GM18951 (cell line): ENCODE measurements at regions not wholly inside any gene's neighbourhood (a gene's known extent, or its start where the extent isn't known, plus 50 kb on each side); places are given as distances from the start of the nearest gene placed in this dataset.
"Not testable (repeated sequence)": the region's sequence is repeated elsewhere in the genome, so short reads cannot be mapped to it uniquely, and the experiment has no call there.

Experiments
- POLR2A ChIP-seq: IDR thresholded peaks from 4 replicates; pipeline ENCODE4 v1.6.1; 2011; ENCODE audit warnings: mild to moderate bottlenecking; ENCODE audit not compliant: insufficient read length, insufficient read depth; ENCODE audit errors: extremely low read depth
- in situ Hi-C: fragments of 300-500 bp; cut with MboI; formaldehyde crosslinking; loops from one replicate; pipeline ENCODE4 v1.12.0; 2022; ENCODE audit warnings: low sequenced_read_pairs, mixed read lengths, inconsistent platforms; ENCODE audit not compliant: unreplicated experiment

GRCh38 chr6:14550822-14551221 is 433.2 kb downstream of the CD83 start:
- TF ChIP-seq POLR2A = no peak
- in situ Hi-C loops = no loop called here

GRCh38 chr6:14551601-14552000 is 434.0 kb downstream of the CD83 start:
- in situ Hi-C loops = not testable (repeated sequence)

GRCh38 chr6:14552891-14553290 is 435.3 kb downstream of the CD83 start:
- in situ Hi-C loops = no loop called here
- no peak for TF ChIP-seq POLR2A

DNA sequence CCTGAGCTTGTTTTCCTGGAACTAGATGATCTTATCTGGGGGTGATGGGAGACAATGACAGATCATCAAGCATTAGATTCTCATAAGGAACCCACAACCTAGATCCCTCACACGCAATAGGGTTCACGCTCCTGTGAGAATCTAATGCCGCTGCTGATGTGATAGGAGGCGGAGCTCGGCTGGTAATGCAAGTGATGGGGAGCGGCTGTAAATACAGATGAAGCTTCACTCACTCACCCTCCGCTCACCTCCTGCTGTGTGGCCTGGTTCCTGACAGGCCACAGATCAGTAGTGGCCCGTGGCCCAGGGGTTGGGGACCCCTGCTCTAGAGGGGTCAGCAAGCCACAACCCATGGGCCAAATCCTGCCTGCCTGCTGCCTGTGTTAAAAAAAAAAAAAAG is 435.9 kb downstream of the CD83 start:
- in situ Hi-C loops = no loop called here
- TF ChIP-seq POLR2A = no peak

- in situ Hi-C loops = no loop called here
Observed at GRCh38 chr6:14555804-14556203, 438.2 kb downstream of the CD83 start.

GRCh38 chr6:14559746-14560536 is 442.4 kb downstream of the CD83 start:
- in situ Hi-C loops = no loop called here

More at GRCh38 chr6:14555804-14556203, 438.2 kb downstream of the CD83 start:
- no peak for TF ChIP-seq POLR2A

GRCh38 chr6:14561563-14561962 is 444.0 kb downstream of the CD83 start:
- in situ Hi-C loops = not testable (repeated sequence)

More at GRCh38 chr6:14559746-14560536, 442.4 kb downstream of the CD83 start:
- no peak for TF ChIP-seq POLR2A

- in situ Hi-C loops = no loop called here
- TF ChIP-seq POLR2A = no peak
Observed at GRCh38 chr6:14567842-14568241, 450.3 kb downstream of the CD83 start.

DNA sequence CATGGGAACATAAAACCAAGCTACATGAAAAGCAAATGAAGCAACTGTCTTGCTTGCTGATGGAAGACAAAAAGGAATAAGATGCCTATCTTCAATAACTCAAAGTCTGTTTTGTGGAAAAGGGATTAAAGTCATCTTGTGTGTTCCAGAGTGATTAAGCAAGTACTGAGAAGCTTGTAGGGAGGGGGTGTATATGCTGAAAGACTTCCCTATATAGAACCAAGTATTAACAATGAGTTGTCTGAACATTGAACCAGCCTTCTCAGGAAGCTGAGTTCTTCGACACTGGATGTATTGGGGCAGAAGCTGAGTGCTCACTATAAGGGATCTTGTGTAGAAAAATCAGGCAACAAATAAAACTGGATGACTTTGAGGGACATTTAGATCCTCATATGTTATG is 451.8 kb downstream of the CD83 start:
- TF ChIP-seq POLR2A = no peak
- in situ Hi-C loops = no loop called here

DNA sequence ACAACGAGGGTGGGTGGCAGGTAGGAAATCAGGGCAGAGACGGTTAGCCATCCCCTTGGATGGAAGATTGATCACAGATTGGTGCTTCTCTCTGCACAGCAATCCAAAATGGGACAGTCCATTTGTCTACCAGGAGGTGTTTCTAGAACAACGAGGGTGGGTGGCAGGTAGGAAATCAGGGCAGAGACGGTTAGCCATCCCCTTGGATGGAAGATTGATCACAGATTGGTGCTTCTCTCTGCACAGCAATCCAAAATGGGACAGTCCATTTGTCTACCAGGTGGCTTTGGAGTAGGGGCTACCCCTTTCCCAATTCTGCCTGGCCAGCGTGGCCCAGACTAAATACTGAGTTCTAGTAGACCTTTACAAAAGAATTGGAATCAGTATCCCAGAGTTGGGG is 452.3 kb downstream of the CD83 start:
- in situ Hi-C loops = not testable (repeated sequence)

GRCh38 chr6:14571001-14571400 is 453.4 kb downstream of the CD83 start:
- in situ Hi-C loops = no loop called here
- no peak for TF ChIP-seq POLR2A

- no peak for TF ChIP-seq POLR2A
- in situ Hi-C loops = no loop called here
Observed at GRCh38 chr6:14571746-14572145, 454.2 kb downstream of the CD83 start.

DNA sequence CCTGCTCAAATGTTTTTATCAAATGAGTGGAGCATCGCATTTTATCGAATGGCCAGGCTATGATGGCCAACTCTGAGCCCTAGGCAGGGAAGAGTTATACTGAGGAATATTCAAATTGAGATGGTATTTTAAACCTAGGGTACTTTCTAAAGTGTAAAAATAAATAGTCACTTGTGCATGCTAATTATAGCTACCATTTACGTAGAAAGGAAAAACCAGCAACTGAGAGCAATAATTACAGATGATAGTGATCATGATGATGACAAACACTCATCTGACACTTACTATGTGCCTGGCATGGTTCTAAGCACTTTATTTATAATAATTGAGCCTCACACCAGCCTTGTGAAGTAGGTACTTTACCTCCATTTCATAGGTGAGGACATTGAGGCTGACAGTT is 455.7 kb downstream of the CD83 start:
- TF ChIP-seq POLR2A = no peak
- in situ Hi-C loops = no loop called here

- TF ChIP-seq POLR2A = no peak
- in situ Hi-C loops = no loop called here
Observed at GRCh38 chr6:14573703-14574290, 456.2 kb downstream of the CD83 start.
